ENCODE measurements at regions not wholly inside any gene's neighbourhood (a gene's known extent, or its start where the extent isn't known, plus 50 kb on each side); places are given as distances from the start of the nearest gene placed in this dataset.

DNA sequence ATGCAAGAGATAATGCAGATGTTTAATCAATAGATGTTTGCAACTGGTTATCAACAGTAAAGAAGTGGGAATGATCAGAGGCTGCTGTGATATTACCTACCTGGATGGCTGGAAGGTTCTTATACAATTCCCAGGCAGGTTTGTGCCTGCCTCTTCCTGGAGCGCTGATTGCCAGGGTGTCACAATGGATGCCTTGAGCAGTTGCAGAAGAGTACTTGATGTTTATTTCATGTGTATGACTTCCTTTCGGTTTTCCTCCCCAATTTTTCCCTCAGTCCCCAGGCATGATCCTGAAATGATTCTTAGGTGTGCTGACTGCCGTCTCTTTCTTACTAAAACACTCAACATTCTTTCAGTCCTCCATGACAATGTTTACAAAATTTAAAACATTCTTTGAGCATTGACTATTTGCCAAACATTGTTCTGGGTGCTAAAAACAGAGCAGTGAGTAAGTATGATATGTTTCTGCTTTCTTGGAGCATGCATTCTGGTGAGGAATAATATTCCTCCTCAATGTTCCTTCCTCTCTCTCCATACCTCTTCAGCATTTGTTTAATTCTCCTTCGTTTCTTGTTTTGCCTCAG is 416.6 kb upstream of the TRIB2 start:
- DNase-seq, result no peak

DNA sequence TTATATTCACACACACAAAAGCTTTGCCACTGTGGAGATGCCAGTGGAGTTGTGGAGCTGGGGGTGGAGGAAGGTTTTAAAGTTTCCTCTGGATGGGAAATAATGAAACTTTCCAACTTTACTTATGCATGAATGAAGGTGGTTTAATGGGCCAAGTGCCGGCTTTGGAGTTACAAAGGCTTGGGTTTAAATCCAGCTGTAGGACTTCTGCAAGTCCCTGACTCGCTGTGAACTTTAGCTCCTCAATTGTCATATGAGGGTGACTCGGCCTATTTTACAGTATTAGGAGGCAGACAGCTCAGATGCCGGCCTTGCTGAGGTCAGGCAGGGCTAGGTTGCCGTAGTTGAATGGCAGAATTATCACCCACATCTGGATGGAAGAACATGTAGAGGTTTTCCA is 415.8 kb upstream of the TRIB2 start:
- no peak for DNase-seq

DNA sequence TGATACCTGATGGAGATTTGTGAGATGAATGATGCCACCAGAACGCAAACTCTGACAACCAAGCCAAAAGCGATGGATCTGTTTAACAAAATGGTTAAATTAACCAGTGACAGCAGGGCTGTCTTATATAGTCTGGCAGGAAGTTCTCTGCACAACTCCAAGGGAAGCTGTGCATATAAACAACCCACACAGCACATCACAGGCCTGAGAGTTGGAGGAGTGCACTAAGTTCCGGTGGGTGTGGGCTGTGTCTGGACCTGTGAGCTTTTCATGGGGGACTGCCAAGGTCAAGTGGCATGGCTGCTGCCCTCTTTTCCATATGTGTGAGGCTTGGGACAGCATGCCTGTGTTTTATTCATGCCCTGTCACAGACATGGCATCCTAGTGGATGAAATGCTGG is 414.6 kb upstream of the TRIB2 start:
- DNase-seq, result no peak

DNA sequence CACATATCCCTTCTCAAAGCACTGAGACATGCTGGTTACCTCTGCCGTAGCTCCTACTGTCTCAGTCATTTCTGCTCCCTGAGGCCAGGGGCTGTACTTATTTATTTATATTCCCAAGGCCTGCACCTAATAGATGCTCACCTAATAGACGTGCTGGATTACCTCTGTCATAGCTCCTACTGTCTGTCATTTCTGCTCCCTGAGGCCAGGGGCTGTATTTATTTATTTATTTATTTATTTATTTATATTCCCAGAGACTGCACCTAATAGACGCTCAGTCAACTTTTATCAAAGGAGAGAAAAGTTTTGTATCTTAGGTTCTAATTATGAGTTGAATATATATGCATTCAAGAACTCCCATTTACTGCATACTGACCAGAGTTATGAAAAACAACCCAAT is 414.0 kb upstream of the TRIB2 start:
- DNase-seq, result no peak

DNA sequence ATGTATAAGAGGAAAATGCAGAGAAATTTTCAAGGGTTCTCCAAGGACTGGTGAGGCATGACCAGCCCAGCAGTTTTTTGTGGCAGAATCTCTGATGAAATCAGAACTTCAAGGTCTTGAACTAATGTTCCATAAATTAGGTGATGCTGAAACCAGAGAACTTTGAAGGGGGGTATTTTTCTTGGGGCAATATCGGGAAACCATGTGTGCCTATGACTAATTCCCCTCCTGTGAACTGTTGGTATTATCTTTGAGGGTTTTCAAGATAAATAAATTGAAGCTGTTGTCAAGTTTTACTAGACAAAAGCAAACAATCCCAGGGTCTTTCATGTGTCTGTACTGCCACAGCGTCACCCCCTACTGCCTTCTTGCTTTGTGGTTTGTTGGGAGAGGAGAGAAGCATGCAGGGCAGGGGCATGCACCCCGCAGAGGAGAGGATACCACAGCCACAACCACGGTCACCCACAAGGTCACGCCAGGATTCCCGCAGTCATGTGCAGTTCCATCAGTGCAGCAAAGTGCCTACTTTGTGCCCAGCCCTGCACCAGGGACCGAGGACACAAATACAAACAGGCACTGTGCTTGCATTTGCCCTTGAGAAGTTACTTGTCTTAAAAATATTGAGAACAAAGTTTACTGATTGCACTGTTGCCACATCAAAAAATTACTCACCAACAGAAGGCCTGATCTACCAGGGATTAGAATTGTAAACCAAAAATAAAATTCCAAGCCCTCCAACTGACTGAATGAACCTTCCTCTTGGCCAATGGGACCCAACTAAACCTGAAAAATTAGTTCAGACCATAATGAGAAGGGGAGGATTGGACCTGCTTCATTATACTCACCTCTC is 413.3 kb upstream of the TRIB2 start:
- DNase-seq, result peak; percentile 4

DNA sequence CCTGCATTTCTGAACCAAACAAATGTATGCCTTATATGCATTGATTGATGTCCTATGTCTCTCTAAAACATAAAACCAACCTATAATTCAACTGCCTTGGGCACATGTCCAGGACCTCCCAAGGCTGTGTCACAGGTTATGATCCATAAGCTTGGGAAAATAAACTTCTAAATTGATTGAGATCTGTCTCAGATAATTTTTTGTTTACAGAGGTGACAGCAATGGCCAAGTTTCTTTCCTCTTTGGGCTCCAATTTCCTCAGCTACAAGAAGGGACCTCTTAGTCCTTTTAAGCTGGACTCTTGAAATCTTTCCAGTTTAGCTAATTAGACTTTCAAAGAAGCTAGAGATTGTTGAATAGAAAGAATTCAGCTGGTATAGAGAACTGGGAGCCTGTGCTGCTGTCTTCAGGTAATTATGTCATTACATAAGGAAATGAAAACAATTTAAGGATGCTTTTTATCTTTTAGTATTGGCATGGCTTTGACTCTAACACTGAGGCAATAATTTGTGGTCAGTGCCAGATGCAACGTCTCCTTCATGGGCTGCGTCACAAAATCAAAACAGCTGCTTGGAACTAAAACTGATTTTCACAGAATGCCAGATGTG is 412.1 kb upstream of the TRIB2 start:
- no peak for DNase-seq

DNA sequence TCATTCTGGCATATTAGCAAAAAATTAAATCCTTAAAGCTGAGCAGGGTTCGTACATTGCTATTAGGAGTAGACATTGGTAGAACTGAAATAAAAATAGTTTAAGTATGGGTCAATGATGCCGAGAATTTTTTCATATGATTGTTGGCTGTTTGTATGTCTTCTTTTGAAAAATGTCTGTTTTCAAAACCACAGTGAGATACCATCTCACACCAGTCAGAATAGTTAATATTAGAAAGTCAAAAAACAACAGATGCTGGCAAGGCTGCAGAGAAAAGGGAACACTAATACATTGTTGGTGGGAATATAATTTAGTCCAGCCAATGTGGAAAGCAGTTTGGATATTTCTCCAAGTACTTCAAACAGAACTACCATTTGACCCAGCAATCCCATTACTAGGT is 410.8 kb upstream of the TRIB2 start:
- DNase-seq, result no peak

DNA sequence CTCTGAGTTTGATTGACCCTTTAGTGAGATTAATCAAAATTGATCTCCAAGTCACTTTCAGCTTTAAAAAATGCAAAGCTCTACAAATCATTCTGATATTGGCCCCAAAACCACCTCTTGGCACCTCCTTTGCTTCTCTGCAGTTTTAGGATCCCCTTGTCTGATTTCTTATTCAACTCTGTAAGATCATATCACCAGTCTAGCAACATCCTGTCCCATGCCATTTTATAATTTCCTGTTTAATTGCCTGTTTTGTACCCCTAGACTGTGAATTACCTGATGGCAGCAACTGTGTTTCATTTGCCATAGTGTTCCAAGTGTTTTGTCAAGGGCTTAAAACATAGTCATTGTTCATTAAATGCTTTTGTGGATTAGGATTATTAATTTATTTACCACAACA is 406.3 kb upstream of the TRIB2 start:
- DNase-seq, result no peak

DNA sequence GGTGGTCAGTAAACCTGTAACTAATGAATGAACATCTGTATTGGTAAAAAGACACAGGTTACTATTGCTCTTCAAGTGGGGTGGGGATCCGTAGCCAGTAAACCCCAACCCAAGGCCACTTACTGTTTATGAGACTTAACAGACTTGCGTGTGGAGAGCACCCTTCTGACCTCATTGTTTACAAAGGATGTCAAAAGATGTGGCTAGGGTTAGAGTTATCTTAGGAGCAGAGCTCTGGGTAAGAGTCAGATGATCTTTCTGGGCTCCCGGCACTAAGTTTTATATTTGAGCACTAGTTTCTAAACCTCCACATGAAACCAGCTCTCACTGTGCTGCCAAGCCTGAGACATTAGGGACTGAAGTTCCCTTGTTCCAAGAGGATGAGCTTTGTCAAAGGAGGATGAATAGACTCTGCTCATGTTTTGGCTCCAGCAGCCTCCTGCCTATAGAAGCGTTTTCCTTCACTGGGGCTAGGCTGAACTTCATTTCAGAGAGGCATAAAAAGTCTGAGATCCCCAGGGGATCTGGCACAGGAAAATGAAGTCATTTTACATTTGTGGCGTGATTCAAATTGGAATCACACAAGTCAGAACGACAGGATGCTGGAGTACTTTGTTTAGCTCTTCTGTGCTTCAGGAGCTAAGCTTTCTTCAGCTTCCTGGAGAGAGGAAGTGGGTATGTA is 403.1 kb upstream of the TRIB2 start:
- no peak for DNase-seq

DNA sequence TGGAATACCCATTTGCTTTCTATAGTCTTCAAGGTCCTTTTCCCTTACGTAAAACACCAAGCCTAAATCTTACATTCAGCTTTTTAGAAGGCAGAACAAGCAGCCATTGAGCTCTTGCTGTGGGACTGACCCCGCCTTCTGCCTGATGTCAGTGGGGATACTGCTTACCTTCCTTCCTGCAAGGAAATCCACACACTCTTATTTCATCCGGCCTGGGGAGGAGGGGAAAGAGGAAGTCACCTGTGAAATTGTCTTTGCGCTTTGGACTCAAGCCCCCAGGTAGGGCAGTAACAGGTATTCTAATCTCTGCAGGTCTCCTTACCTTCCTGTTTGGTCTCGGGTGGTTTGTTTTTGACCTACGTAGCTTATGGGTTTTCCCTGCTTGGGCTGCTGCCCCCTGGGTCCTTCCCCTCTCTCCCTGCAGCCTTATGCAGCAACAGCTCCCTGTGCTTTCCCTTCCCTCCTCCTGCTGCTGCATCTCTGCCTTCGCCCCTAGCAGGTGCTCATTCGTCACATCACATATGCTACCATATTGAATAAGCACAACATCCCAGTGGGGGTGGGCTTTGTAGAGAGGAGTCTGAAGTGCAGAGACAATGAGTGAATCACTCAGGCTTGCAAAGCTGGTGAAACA is 402.5 kb upstream of the TRIB2 start:
- DNase-seq, result no peak

DNA sequence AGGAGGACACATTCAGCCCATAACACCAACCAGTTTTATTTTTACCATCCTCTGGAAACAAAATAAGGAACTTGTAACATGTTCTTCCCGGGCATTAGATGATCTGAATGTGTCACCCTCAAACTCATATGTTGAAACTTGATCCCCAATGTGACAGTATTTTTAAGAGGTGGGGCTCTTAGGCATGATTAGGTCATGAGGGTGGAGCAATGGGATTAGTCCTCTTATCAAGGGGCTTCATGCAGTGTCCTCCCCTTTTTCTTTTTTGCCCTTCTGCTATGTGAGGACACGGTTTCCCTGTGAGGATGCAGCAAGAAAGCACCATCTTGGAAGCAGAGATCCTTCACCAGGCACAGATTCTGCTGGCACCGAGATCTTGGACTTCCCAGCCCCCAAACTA is 401.5 kb upstream of the TRIB2 start:
- no peak for DNase-seq

DNA sequence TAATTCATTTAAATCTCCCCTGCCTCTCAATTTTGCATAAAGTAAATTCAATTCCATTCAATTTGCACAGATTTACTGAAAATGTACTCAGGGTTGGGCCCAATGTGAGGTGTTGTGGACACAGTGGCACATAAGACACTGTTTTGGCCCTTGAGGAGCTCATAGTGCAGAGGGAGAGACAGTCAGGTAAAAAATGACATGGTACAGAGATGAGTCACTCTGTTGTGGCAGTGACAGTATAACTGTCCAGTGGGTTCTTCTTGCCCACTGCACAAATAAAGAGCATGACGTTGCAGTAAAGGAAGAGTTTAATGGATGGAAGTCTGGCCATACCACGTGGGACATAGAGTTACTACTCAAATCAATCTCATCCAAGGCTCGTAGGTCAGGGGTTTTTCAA is 400.3 kb upstream of the TRIB2 start:
- no peak for DNase-seq

DNA sequence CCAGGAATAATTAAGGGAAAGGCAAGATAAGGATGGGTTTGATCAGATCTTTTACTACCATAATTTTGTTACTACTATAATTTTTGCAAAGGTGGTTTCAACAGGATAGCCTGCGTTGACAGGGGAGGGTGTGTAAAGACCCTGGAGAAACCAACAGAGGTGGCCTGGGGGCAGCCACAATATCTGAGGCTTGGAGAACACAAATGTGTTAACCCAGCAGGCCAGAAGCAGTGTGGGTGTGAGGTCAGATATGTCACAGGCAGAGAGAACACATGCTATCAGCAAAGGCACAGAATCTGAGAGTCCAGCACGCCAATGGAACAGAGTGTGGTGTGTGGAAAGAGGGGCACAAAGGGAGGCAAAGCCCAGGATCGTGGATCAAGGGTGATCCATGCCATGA is 399.4 kb upstream of the TRIB2 start:
- DNase-seq, result no peak

DNA sequence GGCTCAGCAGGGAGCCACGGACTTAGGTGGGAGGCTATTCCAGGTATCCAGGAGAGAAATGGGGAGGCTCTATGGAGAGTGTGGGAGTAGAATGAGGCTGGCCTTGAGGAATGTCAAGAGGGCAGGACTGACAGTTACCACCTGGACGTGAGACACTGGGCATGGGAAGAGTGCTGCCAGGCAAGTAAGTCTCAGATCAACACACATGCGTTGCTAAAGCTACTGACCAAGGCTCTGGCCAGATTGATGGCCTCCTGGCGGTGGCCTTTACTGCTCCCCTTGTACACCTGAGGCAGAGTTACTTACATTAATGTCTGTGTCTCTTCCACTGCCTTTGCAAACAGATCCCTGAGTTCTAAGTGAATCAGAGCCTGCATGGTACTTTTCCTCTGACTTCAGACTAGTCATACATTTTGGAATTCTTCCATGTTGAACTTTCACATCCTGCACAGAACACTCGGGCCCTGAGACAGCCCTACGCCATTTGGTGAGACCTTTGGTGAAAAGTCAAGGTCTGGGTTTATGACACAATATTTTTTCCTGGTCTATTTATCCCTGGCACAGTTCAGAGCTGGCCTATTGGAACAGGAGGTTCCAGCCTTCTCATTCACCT is 398.8 kb upstream of the TRIB2 start:
- DNase-seq, result no peak

DNA sequence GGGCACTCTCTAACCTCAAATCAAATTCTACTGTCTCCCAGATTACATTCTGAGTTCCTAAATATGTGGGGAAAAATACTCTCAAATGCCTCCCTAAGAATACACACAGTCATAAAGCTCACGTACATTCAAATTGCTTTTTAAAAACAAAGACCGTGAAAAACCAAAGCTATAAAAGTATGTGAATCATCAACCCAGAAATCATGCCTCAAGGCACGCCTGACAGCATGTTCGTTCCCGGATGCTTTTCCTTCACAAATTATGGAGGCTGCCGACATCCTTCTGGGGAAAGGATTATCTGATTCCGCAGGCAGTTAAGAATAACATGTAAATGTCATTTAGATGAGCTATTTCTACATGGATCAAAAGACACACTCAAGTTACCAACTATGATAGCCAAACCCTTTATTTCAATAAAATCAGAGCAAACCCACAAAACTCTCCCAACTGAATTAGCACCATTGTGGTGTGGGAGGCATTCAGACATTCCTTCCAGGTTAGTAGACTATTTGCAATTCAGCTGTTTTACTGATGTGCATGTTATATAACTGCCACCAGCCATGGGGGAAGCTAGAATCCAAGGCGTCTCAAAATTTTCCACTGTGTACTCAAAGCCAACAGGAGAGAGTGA is 398.2 kb upstream of the TRIB2 start:
- no peak for DNase-seq

DNA sequence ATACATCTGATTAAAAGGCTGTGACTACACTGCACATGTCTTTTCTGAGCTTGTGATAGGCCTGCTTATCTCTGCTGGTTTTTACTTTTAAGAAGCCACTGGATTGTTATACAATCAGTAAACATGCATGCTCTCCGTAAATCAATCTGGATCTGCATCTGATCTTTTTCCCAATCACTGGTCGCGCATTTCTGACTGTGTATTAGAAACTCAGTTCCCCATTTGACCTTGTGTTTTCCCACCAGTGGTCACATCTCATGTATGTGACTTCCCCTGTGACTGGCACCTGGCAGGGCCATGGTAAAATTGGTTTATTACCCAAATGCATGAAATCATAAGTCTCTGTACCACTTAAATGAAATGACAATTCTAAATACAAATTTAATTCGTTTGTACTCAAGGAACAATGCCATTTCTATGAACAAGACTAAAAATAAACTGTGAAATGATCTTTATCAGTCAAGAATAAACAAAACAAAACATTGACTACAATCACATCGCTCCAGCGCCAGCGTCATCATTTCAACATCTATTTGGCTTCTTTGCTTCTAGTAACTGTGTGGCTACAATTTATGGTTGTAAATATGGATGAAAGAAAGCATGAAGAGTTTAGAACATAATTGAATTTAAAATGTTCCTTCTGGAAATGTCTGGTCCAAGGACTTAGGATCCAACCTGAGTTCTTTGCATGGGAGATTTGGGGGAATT is 396.6 kb upstream of the TRIB2 start:
- DNase-seq, result no peak

DNA sequence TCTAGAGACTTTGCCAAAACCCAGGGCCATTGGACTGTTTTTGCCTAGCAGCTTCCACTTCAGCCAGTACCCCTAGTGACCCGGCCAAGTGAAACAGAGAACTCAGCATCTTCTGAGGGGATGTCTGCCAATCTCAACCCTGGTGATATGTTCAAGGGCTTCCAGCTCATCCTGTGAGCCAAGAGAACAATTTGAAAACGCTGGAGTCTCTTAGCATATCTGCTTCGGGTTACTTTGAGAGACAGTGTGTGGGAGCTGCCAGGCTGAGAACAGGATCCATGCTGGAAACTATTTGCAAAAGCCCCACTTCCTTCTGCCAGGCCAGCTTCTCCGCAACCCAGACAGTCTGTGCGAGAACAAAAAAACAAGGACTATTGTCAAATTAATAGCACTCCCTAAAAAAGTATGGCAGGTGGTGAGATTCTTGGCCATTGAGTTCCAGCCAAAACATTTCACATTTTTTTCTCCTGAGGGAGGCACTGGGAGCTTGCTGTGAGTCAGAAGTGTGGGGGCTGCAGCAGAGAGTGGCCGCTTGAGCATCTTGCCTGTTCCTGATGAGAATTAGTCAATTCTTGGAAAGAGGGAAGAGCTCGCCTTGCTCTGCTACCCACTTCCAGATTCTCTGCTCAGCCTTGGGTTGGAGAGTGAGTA is 395.6 kb upstream of the TRIB2 start:
- no peak for DNase-seq

DNA sequence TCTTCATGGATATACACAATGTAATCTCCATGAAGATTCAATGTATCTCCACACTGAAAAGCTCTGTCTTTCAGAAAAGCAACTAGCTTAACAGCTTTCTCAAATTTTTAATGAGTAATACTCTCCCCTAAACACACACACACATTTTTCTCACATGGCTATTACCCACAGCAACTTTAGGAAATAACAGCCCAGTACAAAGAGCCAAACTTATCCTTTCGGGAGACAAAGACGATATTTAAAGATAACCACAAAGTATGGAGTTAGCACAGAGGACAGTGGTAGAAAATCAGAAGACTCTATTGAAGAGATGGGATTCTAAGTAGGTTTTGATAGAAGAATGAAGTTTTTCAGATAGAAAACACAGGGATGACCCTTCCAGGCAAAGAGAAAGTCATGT is 394.9 kb upstream of the TRIB2 start:
- no peak for DNase-seq

DNA sequence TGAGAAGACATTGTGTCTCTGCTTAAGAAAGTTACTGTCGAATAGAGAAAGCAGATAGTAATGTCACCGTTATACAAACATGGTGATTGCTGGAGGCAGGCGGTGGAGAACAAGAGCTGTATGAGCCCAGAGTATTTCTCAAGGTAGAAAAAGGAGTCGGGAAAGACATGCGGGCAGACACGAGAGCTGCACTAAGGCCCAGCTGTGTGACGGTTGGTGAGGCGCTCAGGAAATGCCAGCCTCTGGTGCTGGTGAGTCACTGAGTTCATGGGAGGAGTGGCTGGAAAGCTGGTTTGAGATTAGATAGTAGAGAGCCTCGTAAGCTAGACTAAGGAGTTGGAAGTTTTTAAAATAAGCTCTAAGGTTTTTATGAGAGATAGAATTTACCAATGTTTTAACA is 390.9 kb upstream of the TRIB2 start:
- DNase-seq, result no peak

DNA sequence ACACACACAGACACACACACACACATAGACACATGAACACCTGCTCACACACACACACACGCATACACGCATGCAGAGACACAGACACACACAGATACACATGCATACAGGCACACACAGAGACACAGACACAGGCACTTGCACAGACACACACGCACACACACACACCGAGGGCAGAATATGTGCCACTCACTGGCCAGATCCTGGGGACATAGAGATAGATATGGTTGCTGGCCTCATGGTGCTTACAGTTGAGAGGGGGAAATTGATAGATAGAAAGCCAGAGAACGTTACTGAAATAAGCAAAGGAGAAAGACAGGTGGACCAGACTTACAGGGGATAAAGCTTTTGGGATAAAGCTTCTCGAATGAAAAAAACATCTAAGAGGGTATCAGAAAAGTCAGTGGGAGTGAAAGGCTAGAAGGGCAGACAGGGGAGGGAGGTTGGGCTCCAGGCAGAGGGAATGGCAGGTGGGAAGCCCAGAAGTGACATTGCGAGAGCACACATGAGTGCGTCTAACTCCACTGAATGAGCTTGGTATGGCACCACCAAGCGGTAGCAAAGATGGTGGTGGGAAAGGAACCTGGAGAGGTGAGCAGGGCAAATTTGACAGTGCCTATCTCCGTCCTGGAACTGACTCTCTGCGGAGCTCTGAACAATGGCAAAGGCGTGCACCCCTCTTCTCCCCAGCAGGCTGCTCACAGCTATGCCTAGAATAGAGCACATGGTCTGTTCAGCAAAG is 390.1 kb upstream of the TRIB2 start:
- no peak for DNase-seq

DNA sequence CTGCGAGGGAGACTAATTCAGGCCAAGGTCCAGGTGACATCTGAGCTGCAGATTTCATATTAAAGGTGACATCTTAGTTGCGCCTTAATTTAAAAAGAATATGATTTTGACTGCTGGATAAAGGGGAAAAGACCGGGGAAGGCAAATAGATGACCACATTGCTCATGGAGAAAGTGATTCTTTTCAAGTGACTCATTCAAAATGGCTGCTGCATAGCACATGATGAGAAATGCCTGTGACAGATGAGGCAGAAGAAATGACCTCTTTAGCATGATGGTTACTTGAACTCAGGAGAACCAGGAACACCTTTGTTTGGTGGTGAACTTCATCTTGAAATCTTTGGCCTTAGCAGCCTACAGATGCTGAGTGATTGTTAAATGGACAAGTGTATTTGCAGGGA is 385.8 kb upstream of the TRIB2 start:
- DNase-seq, result no peak
